SK-N-SH treated with all-trans-retinoic acid at 6 μM for 48 hours (cell line): ENCODE measurements at regions not wholly inside any gene's neighbourhood (a gene's known extent, or its start where the extent isn't known, plus 50 kb on each side); places are given as distances from the start of the nearest gene placed in this dataset.

Experiments used
- ARNTL ChIP-seq: fragments of 450-650 bp; formaldehyde crosslinking; IDR thresholded peaks from 2 replicates; pipeline ENCODE4 v1.5.0; 2020; ENCODE audit warnings: low read depth, mild to moderate bottlenecking, moderate library complexity, borderline replicate concordance
- BACH2 ChIP-seq: fragments of 250-450 bp; sonication (Bioruptor Pico); IDR thresholded peaks from 2 replicates; pipeline ENCODE4 v1.9.0; 2021; ENCODE audit warnings: mild to moderate bottlenecking, borderline replicate concordance
- OSR1 ChIP-seq: fragments of 250-450 bp; sonication (Bioruptor Pico); IDR thresholded peaks from 2 replicates; pipeline ENCODE4 v1.8.0; 2022; ENCODE audit warnings: moderate library complexity, mild to moderate bottlenecking, inconsistent platforms
- PPARA ChIP-seq: fragments of 250-450 bp; sonication (Bioruptor Pico); IDR thresholded peaks from 2 replicates; pipeline ENCODE4 v1.5.0; 2020; ENCODE audit warnings: mild to moderate bottlenecking, borderline replicate concordance
- RARB ChIP-seq: fragments of 250-450 bp; sonication (Bioruptor Pico); IDR thresholded peaks from 2 replicates; pipeline ENCODE4 v1.8.0; 2021; ENCODE audit warnings: mild to moderate bottlenecking, moderate library complexity
- TCF4 ChIP-seq: fragments of 250-450 bp; sonication (Bioruptor Pico); IDR thresholded peaks from 2 replicates; pipeline ENCODE4 v1.8.0; 2021; ENCODE audit warnings: mild to moderate bottlenecking, moderate library complexity, borderline replicate concordance
- TOX ChIP-seq: fragments of 250-450 bp; sonication (Bioruptor Pico); IDR thresholded peaks from 2 replicates; pipeline ENCODE4 v1.8.0; 2021; ENCODE audit warnings: mild to moderate bottlenecking, moderate library complexity, borderline replicate concordance
- ZFP30 ChIP-seq: fragments of 450-650 bp; formaldehyde crosslinking; IDR thresholded peaks from 2 replicates; pipeline ENCODE4 v1.5.0; 2022; ENCODE audit warnings: mild to moderate bottlenecking, moderate library complexity
- ZNF70 ChIP-seq: fragments of 450-650 bp; formaldehyde crosslinking; IDR thresholded peaks from 2 replicates; pipeline ENCODE4 v1.5.0; 2020; ENCODE audit warnings: mild to moderate bottlenecking, moderate library complexity
- TF ChIP-seq, protein P1 (sequence below): fragments of 250-450 bp; sonication (Bioruptor Pico); IDR thresholded peaks from 2 replicates; pipeline ENCODE4 v1.8.0; 2020; ENCODE audit warnings: mild to moderate bottlenecking, moderate library complexity, borderline replicate concordance
- TF ChIP-seq, protein P2 (sequence below): fragments of 250-450 bp; sonication (Bioruptor Pico); IDR thresholded peaks from 2 replicates; pipeline ENCODE4 v1.5.1; 2020; ENCODE audit warnings: low read depth, mild to moderate bottlenecking, moderate library complexity

DNA sequence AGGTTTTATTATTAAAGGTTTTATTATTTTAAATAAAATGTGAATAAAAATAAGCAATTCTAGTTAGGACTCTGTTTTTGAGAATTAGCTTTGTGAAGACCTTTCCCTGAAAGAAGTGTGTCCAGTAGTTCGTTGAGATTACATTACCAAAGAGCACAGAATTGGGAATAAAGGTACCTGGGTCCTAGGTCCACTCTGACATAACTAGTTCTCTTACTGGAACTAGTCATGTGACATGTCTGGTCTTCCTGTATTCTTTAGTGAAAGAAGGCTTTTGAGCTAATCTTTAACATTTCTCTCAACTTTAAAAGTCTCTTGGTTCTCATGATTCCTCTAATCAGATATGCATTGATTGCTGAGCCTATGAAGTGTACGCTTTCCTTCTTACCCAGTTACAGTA, 292.0 kb upstream of the SMIM31 start:
- TF ChIP-seq, protein P1, sequence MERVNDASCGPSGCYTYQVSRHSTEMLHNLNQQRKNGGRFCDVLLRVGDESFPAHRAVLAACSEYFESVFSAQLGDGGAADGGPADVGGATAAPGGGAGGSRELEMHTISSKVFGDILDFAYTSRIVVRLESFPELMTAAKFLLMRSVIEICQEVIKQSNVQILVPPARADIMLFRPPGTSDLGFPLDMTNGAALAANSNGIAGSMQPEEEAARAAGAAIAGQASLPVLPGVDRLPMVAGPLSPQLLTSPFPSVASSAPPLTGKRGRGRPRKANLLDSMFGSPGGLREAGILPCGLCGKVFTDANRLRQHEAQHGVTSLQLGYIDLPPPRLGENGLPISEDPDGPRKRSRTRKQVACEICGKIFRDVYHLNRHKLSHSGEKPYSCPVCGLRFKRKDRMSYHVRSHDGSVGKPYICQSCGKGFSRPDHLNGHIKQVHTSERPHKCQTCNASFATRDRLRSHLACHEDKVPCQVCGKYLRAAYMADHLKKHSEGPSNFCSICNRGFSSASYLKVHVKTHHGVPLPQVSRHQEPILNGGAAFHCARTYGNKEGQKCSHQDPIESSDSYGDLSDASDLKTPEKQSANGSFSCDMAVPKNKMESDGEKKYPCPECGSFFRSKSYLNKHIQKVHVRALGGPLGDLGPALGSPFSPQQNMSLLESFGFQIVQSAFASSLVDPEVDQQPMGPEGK (CRISPR knock-in tag) = no peak
- no peak for TF ChIP-seq TCF4
- no peak for TF ChIP-seq RARB (CRISPR knock-in tag)
- TF ChIP-seq PPARA (CRISPR knock-in tag) = no peak
- TF ChIP-seq, protein P2, sequence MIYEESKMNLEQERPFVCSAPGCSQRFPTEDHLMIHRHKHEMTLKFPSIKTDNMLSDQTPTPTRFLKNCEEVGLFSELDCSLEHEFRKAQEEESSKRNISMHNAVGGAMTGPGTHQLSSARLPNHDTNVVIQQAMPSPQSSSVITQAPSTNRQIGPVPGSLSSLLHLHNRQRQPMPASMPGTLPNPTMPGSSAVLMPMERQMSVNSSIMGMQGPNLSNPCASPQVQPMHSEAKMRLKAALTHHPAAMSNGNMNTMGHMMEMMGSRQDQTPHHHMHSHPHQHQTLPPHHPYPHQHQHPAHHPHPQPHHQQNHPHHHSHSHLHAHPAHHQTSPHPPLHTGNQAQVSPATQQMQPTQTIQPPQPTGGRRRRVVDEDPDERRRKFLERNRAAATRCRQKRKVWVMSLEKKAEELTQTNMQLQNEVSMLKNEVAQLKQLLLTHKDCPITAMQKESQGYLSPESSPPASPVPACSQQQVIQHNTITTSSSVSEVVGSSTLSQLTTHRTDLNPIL = no peak
- TF ChIP-seq ZFP30 (CRISPR knock-in tag) = no peak
- no peak for TF ChIP-seq OSR1 (CRISPR knock-in tag)
- no peak for TF ChIP-seq ZNF70 (CRISPR knock-in tag)
- no peak for TF ChIP-seq BACH2 (CRISPR knock-in tag)
- TF ChIP-seq ARNTL (CRISPR knock-in tag) = no peak
- no peak for TF ChIP-seq TOX (CRISPR knock-in tag)
